AG04449 (cell line): ENCODE measurements at regions not wholly inside any gene's neighbourhood (a gene's known extent, or its start where the extent isn't known, plus 50 kb on each side); places are given as distances from the start of the nearest gene placed in this dataset.

Experiments used
- CTCF ChIA-PET: fragments of 350-600 bp; formaldehyde crosslinking; extraction: SDS; loops from one replicate; lab custom pipeline; 2021; ENCODE audit warnings: antibody characterized with exemption; lab: Yijun Ruan, JAX
- POLR2A ChIA-PET: fragments of 400-600, 350-600 bp; formaldehyde crosslinking; extraction: SDS; loops from one replicate; lab custom pipeline; 2020; ENCODE audit warnings: antibody characterized with exemption, inconsistent platforms; lab: Yijun Ruan, JAX
- DNase-seq: peaks from one replicate; pipeline ENCODE4 v3.0.0-alpha.2; 2010; ENCODE audit warnings: low read depth, low spot score
- H3K4me3 ChIP-seq: 2 replicates; pipeline ENCODE4 v1.5.1; 2011; ENCODE audit warnings: low read depth, mild to moderate bottlenecking, control low read depth, low read length
- TF ChIP-seq, protein P1 (sequence below): IDR thresholded peaks from one replicate; pipeline ENCODE4 v1.5.1; 2011; ENCODE audit warnings: mild to moderate bottlenecking, moderate library complexity, low read length, control low read depth, inconsistent platforms; ENCODE audit not compliant: insufficient read depth; ENCODE audit errors: missing control alignments

DNA sequence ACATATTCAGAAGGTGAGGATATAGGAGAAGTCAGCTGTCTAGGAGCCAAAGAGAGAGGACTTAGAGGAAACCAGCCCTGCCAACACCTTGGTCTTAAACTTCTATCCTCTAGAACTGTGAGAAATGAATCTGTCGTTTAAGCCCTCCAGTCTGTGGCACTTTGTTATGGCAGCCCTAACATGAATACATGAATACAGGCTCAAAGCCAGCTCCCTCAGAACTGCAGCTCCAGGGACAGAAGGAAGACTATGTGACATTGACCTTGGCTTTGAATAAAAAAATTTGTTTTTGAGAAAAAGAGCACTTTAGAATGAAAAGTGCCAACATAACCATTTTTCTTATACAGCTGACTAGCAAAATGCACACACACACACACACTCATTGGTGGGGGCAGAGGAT, 110.9 kb upstream of the ATP2B2 start:
- POLR2A ChIA-PET: no interaction called here

DNA sequence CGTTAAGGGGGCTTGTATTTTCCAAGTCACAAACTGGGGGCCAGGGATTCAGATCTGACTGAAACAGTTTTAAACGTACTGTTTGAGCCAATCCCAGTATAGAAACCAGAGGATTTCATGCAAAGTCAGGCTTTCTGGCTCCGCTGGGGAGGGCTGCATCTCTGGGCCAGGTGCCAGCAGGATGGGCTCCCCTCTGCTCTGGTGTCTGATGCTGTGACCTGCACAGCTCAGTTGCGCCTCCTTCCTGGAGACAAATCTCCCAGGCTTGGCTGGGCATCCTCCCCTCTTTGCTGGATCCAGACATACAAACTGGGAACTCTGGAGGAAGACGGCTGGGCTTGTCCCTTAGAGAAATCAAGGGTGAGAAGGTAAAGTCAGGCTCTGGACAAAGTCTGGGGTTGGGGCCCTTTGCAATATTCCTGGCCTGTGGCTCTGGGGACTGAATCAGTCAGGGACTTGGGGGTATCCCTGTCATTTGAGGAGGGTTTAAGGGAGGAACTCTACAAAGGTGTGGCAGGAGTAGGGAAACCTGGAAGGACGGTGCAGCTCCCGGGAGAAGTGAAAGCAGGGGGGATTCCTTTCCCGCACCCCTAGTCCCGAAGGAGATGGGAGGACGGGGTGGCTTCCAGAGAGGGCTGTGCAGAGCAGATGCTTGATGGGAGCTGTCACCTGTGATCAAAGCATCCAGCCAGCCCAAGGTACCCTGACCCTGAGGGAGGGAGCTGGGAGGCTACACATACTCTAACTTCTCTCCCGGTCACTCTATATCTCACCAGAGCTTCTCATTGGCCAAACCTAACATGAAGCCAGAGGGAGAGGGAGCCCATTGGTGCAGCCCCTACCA, 114.8 kb upstream of the ATP2B2 start:
- ChIA-PET POLR2A (no interaction called here), CTCF (no interaction called here)
- H3K4me3 ChIP-seq: no peak overlapping the region
- DNase-seq: no peak
- TF ChIP-seq, protein P1, sequence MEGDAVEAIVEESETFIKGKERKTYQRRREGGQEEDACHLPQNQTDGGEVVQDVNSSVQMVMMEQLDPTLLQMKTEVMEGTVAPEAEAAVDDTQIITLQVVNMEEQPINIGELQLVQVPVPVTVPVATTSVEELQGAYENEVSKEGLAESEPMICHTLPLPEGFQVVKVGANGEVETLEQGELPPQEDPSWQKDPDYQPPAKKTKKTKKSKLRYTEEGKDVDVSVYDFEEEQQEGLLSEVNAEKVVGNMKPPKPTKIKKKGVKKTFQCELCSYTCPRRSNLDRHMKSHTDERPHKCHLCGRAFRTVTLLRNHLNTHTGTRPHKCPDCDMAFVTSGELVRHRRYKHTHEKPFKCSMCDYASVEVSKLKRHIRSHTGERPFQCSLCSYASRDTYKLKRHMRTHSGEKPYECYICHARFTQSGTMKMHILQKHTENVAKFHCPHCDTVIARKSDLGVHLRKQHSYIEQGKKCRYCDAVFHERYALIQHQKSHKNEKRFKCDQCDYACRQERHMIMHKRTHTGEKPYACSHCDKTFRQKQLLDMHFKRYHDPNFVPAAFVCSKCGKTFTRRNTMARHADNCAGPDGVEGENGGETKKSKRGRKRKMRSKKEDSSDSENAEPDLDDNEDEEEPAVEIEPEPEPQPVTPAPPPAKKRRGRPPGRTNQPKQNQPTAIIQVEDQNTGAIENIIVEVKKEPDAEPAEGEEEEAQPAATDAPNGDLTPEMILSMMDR: no peak

More for the DNA sequence above, 110.9 kb upstream of the ATP2B2 start:
- TF ChIP-seq, protein P1: no peak
- CTCF ChIA-PET: no interaction called here
- no peak overlapping the region for H3K4me3 ChIP-seq
- DNase-seq: no peak

DNA sequence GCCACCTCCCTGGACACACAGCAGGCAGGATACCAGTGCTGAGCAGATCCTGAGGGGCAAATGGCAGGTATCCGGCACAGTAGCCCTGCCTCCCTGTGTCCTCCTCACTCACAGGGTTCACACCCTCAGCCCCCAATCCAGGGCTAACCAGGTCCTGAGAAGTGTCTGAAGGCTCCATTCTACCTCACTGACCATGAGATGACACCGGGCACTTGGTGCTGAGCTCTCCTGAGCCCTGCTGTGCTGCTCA, 115.4 kb upstream of the ATP2B2 start:
- TF ChIP-seq, protein P1: no peak
- no peak overlapping the region for H3K4me3 ChIP-seq
- ChIA-PET POLR2A (no interaction called here), CTCF (no interaction called here)
- no peak for DNase-seq

DNA sequence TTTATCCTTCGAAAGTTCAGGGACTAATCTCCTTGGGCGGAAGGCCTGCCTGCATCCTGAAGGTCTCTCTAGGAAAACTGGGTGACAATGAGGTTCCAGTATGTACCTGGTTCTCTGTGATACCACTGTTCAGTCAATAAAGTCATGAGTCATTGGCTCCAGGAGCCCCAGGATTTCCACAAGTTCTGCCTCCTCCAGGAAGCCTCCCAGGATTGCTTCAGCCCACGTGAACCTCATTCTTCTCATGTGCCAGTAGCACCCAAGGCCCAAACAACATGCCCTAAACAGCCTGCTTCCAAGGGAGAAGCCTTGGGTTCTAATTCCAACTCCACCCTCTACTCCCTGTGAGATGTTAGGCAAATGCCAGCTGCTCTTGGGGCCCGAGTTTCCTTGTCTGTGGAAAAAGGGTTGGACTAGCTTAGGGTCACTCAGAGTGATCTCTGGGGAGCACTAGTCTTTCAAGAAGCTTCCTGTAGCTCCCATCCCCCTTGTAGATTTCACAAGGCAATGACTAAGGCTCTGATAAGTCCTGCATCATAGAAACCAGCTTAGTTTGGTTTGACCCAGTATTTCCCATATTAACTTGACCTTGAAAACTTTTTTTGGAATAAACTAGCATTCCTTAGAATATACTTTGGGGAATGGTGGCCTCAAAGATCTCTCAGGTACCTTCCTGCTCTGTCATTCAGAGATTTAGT, 118.3 kb upstream of the ATP2B2 start:
- POLR2A ChIA-PET: no interaction called here
- no peak overlapping the region for H3K4me3 ChIP-seq
- CTCF ChIA-PET: no interaction called here
- no peak for DNase-seq
- TF ChIP-seq, protein P1: no peak

DNA sequence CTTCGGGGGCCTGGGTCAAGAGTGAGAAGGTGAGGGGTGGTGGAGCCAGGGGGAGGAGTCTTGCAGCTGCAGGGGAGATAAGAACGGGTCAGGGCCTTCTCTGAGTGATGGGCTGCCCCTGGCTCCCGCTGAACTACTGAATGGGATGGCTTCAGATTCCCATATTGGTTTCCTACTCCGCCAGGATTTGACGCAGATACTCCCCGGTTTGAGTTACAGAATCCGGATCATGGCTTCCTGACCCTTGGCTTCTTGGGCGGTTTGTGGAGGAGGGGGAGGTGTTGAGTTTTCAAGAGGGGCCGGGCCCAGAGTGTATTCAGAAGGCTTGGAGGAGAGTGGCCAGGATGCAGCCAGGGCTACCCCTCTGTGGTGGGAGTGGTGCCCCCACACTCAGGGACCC, 119.9 kb upstream of the ATP2B2 start:
- ChIA-PET POLR2A (no interaction called here), CTCF (no interaction called here)
- DNase-seq: no peak
- TF ChIP-seq, protein P1: no peak
- H3K4me3 ChIP-seq: no peak overlapping the region

DNA sequence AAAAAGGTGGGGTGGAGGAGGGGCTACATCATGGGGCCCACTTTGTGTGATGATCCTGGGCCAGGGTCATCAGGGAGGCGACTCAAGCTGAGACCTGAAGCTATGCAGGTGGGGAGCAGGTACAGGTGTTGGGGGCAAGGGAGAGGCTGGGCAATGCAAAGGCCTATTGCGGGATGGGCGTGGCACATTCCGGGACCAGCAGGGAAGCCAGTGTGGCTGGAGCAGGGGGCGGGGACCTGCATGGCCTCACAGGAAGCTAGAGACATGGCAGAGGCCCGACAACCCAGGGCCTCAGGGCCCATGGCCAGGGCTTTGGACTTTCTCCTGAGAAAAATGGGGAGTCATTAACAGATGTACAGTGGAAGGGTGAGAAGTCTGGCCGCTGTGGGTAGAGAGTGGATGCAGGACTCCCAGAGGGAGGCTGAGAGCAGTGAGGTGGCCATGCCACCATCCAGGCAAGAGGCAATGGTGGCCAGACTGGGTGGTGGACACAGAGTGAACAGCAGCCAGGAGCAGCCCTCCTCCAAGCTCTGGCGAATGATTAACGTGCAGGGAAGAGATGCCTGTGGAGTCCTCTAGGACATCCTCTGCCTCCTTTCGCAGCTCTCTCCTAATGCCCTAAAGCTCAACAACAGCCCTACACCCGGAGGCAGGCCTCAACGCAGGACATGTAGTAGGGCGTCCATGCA, 122.6 kb upstream of the ATP2B2 start:
- CTCF ChIA-PET: no interaction called here
- POLR2A ChIA-PET: no interaction called here
- TF ChIP-seq, protein P1: no peak
- no peak overlapping the region for H3K4me3 ChIP-seq
- DNase-seq: no peak
